H9 (cell line): ENCODE measurements at regions not wholly inside any gene's neighbourhood (a gene's known extent, or its start where the extent isn't known, plus 50 kb on each side); places are given as distances from the start of the nearest gene placed in this dataset.

Source experiments
- DNase-seq: peaks from one replicate; pipeline ENCODE4 v3.0.0-alpha.2; 2017
- H2AFZ ChIP-seq: one replicate; pipeline ENCODE4 v1.6.1; 2013; ENCODE audit warnings: mild to moderate bottlenecking, low read length, control low read depth, moderate library complexity
- H2AK5ac ChIP-seq: 2 replicates; pipeline ENCODE4 v1.6.1; 2013; ENCODE audit warnings: low read length, control low read depth, mixed read lengths; ENCODE audit not compliant: insufficient read length
- H2BK120ac ChIP-seq: one replicate; pipeline ENCODE4 v1.6.1; 2013; ENCODE audit warnings: low read depth, mild to moderate bottlenecking, low read length, control low read depth, inconsistent platforms; ENCODE audit not compliant: poor library complexity, severe bottlenecking
- H2BK12ac ChIP-seq: 2 replicates; pipeline ENCODE4 v1.6.1; 2013; ENCODE audit warnings: low read length, control low read depth, mixed read lengths, low read depth; ENCODE audit not compliant: insufficient read length
- H2BK15ac ChIP-seq: 2 replicates; pipeline ENCODE4 v1.6.1; 2013; ENCODE audit warnings: low read depth, low read length, control low read depth
- H2BK20ac ChIP-seq: one replicate; pipeline ENCODE4 v1.6.1; 2013; ENCODE audit warnings: low read depth, mild to moderate bottlenecking, low read length, control low read depth, inconsistent platforms; ENCODE audit not compliant: poor library complexity, severe bottlenecking
- H2BK5ac ChIP-seq: 2 replicates; pipeline ENCODE4 v1.6.1; 2013; ENCODE audit warnings: low read length, control low read depth, mixed read lengths; ENCODE audit not compliant: insufficient read length
- H3K14ac ChIP-seq: 2 replicates; pipeline ENCODE4 v1.6.1; 2013; ENCODE audit warnings: low read length, control low read depth; ENCODE audit not compliant: insufficient read depth
- H3K18ac ChIP-seq: 2 replicates; pipeline ENCODE4 v1.6.1; 2013; ENCODE audit warnings: low read depth, mild to moderate bottlenecking, mixed read lengths, low read length, control low read depth; ENCODE audit not compliant: insufficient read length
- H3K23ac ChIP-seq: 2 replicates; pipeline ENCODE4 v1.6.1; 2013; ENCODE audit warnings: low read length, control low read depth, mixed read lengths, low read depth; ENCODE audit not compliant: insufficient read length
- H3K23me2 ChIP-seq: 2 replicates; pipeline ENCODE4 v1.6.1; 2013; ENCODE audit warnings: low read depth, mild to moderate bottlenecking, mixed read lengths, low read length, control low read depth; ENCODE audit not compliant: insufficient read length, poor library complexity, severe bottlenecking
- H3K27ac ChIP-seq: 2 replicates; pipeline ENCODE4 v1.5.1; 2013; ENCODE audit warnings: low read length, control low read depth, mixed read lengths, low read depth; ENCODE audit not compliant: insufficient read length
- H3K27me3 ChIP-seq: 2 replicates; pipeline ENCODE4 v1.6.1; 2013; ENCODE audit warnings: low read length, control low read depth, inconsistent platforms; ENCODE audit not compliant: insufficient read depth
- H3K4ac ChIP-seq: 2 replicates; pipeline ENCODE4 v1.6.1; 2013; ENCODE audit warnings: low read depth, mild to moderate bottlenecking, control low read depth, inconsistent platforms, low read length, moderate library complexity
- H3K4me1 ChIP-seq: 2 replicates; pipeline ENCODE4 v1.6.1; 2013; ENCODE audit warnings: low read length, control low read depth, inconsistent platforms; ENCODE audit not compliant: insufficient read depth
- H3K4me2 ChIP-seq: 2 replicates; pipeline ENCODE4 v1.6.1; 2013; ENCODE audit warnings: low read length, control low read depth, mixed read lengths; ENCODE audit not compliant: insufficient read length, insufficient read depth
- H3K56ac ChIP-seq: 2 replicates; pipeline ENCODE4 v1.6.1; 2013; ENCODE audit warnings: low read depth, mild to moderate bottlenecking, mixed read lengths, low read length, control low read depth; ENCODE audit not compliant: insufficient read length
- H3K79me1 ChIP-seq: 2 replicates; pipeline ENCODE4 v1.6.1; 2013; ENCODE audit warnings: low read depth, mild to moderate bottlenecking, moderate library complexity, low read length, control low read depth, inconsistent platforms; ENCODE audit not compliant: insufficient read depth, poor library complexity, severe bottlenecking
- H3K79me2 ChIP-seq: 2 replicates; pipeline ENCODE4 v1.6.1; 2013; ENCODE audit warnings: low read length, control low read depth, inconsistent platforms; ENCODE audit not compliant: insufficient read depth
- H3K9ac ChIP-seq: 2 replicates; pipeline ENCODE4 v1.6.1; 2013; ENCODE audit warnings: low read length, control low read depth, mixed read lengths; ENCODE audit not compliant: insufficient read length; ENCODE audit errors: extremely low read depth
- H3K9me3 ChIP-seq: one replicate; pipeline ENCODE4 v1.6.1; 2013; ENCODE audit warnings: low read depth, low read length, inconsistent platforms; ENCODE audit not compliant: control insufficient read depth
- H3T11ph ChIP-seq: one replicate; pipeline ENCODE4 v1.6.1; 2013; ENCODE audit warnings: mild to moderate bottlenecking, low read length, control low read depth, inconsistent platforms
- H4K20me1 ChIP-seq: one replicate; pipeline ENCODE4 v1.6.1; 2013; ENCODE audit not compliant: control insufficient read depth, insufficient read length, insufficient read depth
- H4K5ac ChIP-seq: 2 replicates; pipeline ENCODE4 v1.6.1; 2013; ENCODE audit warnings: low read depth, mild to moderate bottlenecking, mixed read lengths, low read length, control low read depth; ENCODE audit not compliant: insufficient read length
- H4K8ac ChIP-seq: replicated peaks from 2 replicates; pipeline ENCODE4 v1.6.1; 2013; ENCODE audit warnings: low read length, control low read depth, mixed read lengths, low read depth; ENCODE audit not compliant: insufficient read length
- H4K91ac ChIP-seq: 2 replicates; pipeline ENCODE4 v1.6.1; 2013; ENCODE audit warnings: low read depth, mild to moderate bottlenecking, moderate library complexity, mixed read lengths, low read length, control low read depth; ENCODE audit not compliant: insufficient read length
- H3K27ac Mint-ChIP-seq, 3 experiments: 2 replicates in 2 of 3; 3 replicates in 1 of 3; pipeline ENCODE4 v1.8.0; 2020 to 2021; ENCODE audit warnings: mixed read lengths in 3 of 3, mild to moderate bottlenecking in 1 of 3, moderate library complexity in 1 of 3
- H3K27me3 Mint-ChIP-seq: 2 replicates; pipeline ENCODE4 v1.8.0; 2021; ENCODE audit warnings: low read depth, mild to moderate bottlenecking, moderate library complexity, mixed read lengths
- H3K36me3 Mint-ChIP-seq, 3 experiments: 2 replicates in 2 of 3; 3 replicates in 1 of 3; pipeline ENCODE4 v1.8.0; 2020 to 2021; ENCODE audit warnings: low read depth in 3 of 3, mixed read lengths in 3 of 3; ENCODE audit not compliant: insufficient read depth in 1 of 3
- H3K4me1 Mint-ChIP-seq, 2 experiments: 2 replicates each; pipeline ENCODE4 v1.8.0; 2020; ENCODE audit warnings: mixed read lengths in 2 of 2
- H3K4me3 Mint-ChIP-seq, 2 experiments: 2 replicates in 1 of 2; 3 replicates in 1 of 2; pipeline ENCODE4 v1.8.0; 2020 to 2021; ENCODE audit warnings: mild to moderate bottlenecking in 2 of 2, mixed read lengths in 2 of 2, moderate library complexity in 1 of 2
- H3K9me3 Mint-ChIP-seq, 2 experiments: 2 replicates in 1 of 2; 3 replicates in 1 of 2; pipeline ENCODE4 v1.8.0; 2020; ENCODE audit warnings: mild to moderate bottlenecking in 2 of 2, mixed read lengths in 2 of 2, moderate library complexity in 1 of 2
- WGBS: extraction: QIAGEN DNeasy Blood & Tissue Kit; methylation state at CpG from one replicate; pipeline ENCODE4 v1.1.7; 2013; ENCODE audit warnings: missing lambda C conversion rate, low lambda C conversion rate, mixed read lengths; ENCODE audit not compliant: insufficient read length; ENCODE audit errors: extremely low coverage; 5-methylcytosine and 5-hydroxymethylcytosine counted together
- TF ChIP-seq, protein P1 (sequence below): fragments of 200-600 bp; sonication (generic); conservative IDR thresholded peaks from 3 replicates; pipeline ENCODE4 v1.8.0; 2021; ENCODE audit warnings: antibody characterized with exemption, mild to moderate bottlenecking

DNA sequence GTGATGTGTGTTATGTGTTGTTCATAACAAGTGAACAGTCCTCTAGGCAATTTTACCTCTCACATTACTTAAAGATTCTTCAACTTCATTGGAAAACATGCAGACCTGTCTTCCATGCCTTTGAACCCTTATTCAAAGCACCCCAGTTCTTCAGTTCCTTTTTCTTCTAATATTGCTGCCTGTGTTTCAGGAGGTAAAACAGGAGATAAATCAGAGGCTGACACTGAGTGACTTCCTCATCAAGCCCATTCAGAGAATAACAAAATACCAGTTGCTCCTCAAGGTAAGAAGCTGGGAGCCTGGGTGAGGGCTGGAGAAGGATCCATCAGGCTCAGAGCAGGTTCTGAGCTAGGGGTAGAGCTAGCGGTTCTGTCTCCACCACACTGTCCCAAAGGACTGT, 71.1 kb upstream of the UMPS start:
- Histone ChIP-seq H4K8ac (no peak overlapping the region), H4K20me1 (no peaks in the 10 kb centered on the region), H4K5ac (no peak overlapping the region), H3K79me1 (no peaks in the 10 kb centered on the region), H2AFZ (no peak overlapping the region), H3K14ac (no peak overlapping the region), H2AK5ac (no peak overlapping the region), H2BK20ac (no peak overlapping the region), H4K91ac (no peak overlapping the region), H3K18ac (no peak overlapping the region), H3K23ac (no peak overlapping the region), H3K27ac (no peak overlapping the region), H3K27me3 (no peaks in the 10 kb centered on the region), H3K9ac (no peak overlapping the region), H3K79me2 (no peaks in the 10 kb centered on the region), H2BK120ac (no peak overlapping the region), H2BK15ac (no peak overlapping the region), H3K4me2 (no peak overlapping the region), H3T11ph (no peak overlapping the region), H2BK5ac (no peak overlapping the region), H3K4ac (no peak overlapping the region), H3K9me3 (no peaks in the 10 kb centered on the region), H3K56ac (no peak overlapping the region), H3K4me1 (no peaks in the 10 kb centered on the region), H3K23me2 (no peaks in the 10 kb centered on the region), H2BK12ac (no peak overlapping the region)
- Mint-ChIP-seq H3K4me3 (no peak overlapping the region), H3K27ac (no peak overlapping the region), H3K36me3 (no peaks in the 10 kb centered on the region), H3K27me3 (no peaks in the 10 kb centered on the region), H3K4me1 (no peaks in the 10 kb centered on the region), H3K9me3 (no peaks in the 10 kb centered on the region)
- no peak for DNase-seq
- no CpG with 5 or more reads among the region's 1 CpG for WGBS
- TF ChIP-seq, protein P1, sequence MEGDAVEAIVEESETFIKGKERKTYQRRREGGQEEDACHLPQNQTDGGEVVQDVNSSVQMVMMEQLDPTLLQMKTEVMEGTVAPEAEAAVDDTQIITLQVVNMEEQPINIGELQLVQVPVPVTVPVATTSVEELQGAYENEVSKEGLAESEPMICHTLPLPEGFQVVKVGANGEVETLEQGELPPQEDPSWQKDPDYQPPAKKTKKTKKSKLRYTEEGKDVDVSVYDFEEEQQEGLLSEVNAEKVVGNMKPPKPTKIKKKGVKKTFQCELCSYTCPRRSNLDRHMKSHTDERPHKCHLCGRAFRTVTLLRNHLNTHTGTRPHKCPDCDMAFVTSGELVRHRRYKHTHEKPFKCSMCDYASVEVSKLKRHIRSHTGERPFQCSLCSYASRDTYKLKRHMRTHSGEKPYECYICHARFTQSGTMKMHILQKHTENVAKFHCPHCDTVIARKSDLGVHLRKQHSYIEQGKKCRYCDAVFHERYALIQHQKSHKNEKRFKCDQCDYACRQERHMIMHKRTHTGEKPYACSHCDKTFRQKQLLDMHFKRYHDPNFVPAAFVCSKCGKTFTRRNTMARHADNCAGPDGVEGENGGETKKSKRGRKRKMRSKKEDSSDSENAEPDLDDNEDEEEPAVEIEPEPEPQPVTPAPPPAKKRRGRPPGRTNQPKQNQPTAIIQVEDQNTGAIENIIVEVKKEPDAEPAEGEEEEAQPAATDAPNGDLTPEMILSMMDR, result no peak
